ENCODE measurements at regions not wholly inside any gene's neighbourhood (a gene's known extent, or its start where the extent isn't known, plus 50 kb on each side); places are given as distances from the start of the nearest gene placed in this dataset.

- TF ChIP-seq EZH2phosphoT487 (IDR thresholded peaks at IDR 0.05): no peak
- TF ChIP-seq CTCF (IDR thresholded peaks at IDR 0.05): no peak
- no peak for TF ChIP-seq EZH2 (IDR thresholded peaks at IDR 0.05)
Measured at GRCh38 chr13:68128297-68128915, 898.3 kb upstream of the PCDH9 start.

Data from neural progenitor cell (in vitro differentiated cells).